Stomach (tissue), 4 donors: ENCODE measurements at regions not wholly inside any gene's neighbourhood (a gene's known extent, or its start where the extent isn't known, plus 50 kb on each side); places are given as distances from the start of the nearest gene placed in this dataset.

Experiments
- CTCF ChIP-seq, 7 experiments: fragments of 450-650 bp in 4 of 7; fragments of 200-600 bp in 3 of 7; sonication (generic) in 3 of 7; IDR thresholded peaks; one replicate each; pipeline ENCODE4 v1.5.1; 2016 to 2019; ENCODE audit warnings: antibody characterized with exemption in 7 of 7, control low read depth in 2 of 7, mild to moderate bottlenecking in 1 of 7
- EP300 ChIP-seq: sonication (generic); formaldehyde crosslinking; IDR thresholded peaks from one replicate; pipeline ENCODE4 v1.6.1; 2017; ENCODE audit warnings: antibody characterized with exemption
- POLR2AphosphoS5 ChIP-seq, 3 donors: sonication (generic); formaldehyde crosslinking; IDR thresholded peaks; one replicate each; pipeline ENCODE4 v1.6.1; 2016; ENCODE audit warnings: antibody characterized with exemption in 3 of 3

- TF ChIP-seq CTCF (IDR thresholded peaks at IDR 0.05) = no peak
- TF ChIP-seq POLR2AphosphoS5 (IDR thresholded peaks at IDR 0.05) = no peak
- TF ChIP-seq EP300 = no peak
Observed at GRCh38 chr15:38745626-38746025, 181.0 kb upstream of the RASGRP1 start.
